HFFc6 (cell line): ENCODE measurements at regions not wholly inside any gene's neighbourhood (a gene's known extent, or its start where the extent isn't known, plus 50 kb on each side); places are given as distances from the start of the nearest gene placed in this dataset.

Experiments
- DNase-seq: peaks from one replicate; pipeline ENCODE4 v3.0.0-alpha.2; 2018
- H3K27ac Mint-ChIP-seq: 2 replicates; pipeline ENCODE4 v1.8.0; 2020; ENCODE audit warnings: mild to moderate bottlenecking, mixed read lengths
- H3K27me3 Mint-ChIP-seq: 2 replicates; pipeline ENCODE4 v1.8.0; 2021; ENCODE audit warnings: mild to moderate bottlenecking, moderate library complexity, mixed read lengths; ENCODE audit not compliant: insufficient read depth
- H3K36me3 Mint-ChIP-seq: 2 replicates; pipeline ENCODE4 v1.8.0; 2021; ENCODE audit warnings: low read depth, mixed read lengths
- H3K4me1 Mint-ChIP-seq: 2 replicates; pipeline ENCODE4 v1.8.0; 2020; ENCODE audit warnings: low read depth, mixed read lengths
- H3K4me3 Mint-ChIP-seq: 2 replicates; pipeline ENCODE4 v1.8.0; 2020; ENCODE audit warnings: mild to moderate bottlenecking, moderate library complexity, mixed read lengths
- H3K9me3 Mint-ChIP-seq: 2 replicates; pipeline ENCODE4 v1.8.0; 2020; ENCODE audit warnings: mild to moderate bottlenecking, mixed read lengths
- CTCF ChIP-seq: fragments of 200-600 bp; sonication (generic); IDR thresholded peaks from 2 replicates; pipeline ENCODE4 v1.5.0; 2021; ENCODE audit warnings: antibody characterized with exemption, mild to moderate bottlenecking

GRCh38 chr1:22303816-22304215 lies 147.8 kb upstream of the ZBTB40 start:
- TF ChIP-seq CTCF: no peak
- peaks cover 5% of the 10 kb centered on the region for H3K36me3 Mint-ChIP-seq
- no peaks in the 10 kb centered on the region for H3K4me1 Mint-ChIP-seq
- DNase-seq: no peak
- peaks cover 16% of the 10 kb centered on the region for H3K9me3 Mint-ChIP-seq
- H3K4me3 Mint-ChIP-seq: no peak overlapping the region
- peaks cover 24% of the 10 kb centered on the region for H3K27me3 Mint-ChIP-seq
- no peak overlapping the region for H3K27ac Mint-ChIP-seq

GRCh38 chr1:22309572-22309971 lies 142.1 kb upstream of the ZBTB40 start:
- Mint-ChIP-seq H3K36me3 (no peaks in the 10 kb centered on the region), H3K4me1 (no peaks in the 10 kb centered on the region), H3K27me3 (peaks cover 26% of the 10 kb centered on the region), H3K9me3 (no peaks in the 10 kb centered on the region; the same call in 1 of the 2 replicates), H3K27ac (no peak overlapping the region), H3K4me3 (no peak overlapping the region)
- DNase-seq: no peak
- no peak for TF ChIP-seq CTCF

- H3K27me3 Mint-ChIP-seq: peaks cover 36% of the 10 kb centered on the region
- no peaks in the 10 kb centered on the region for H3K9me3 Mint-ChIP-seq
- H3K4me1 Mint-ChIP-seq: no peaks in the 10 kb centered on the region
- no peak overlapping the region for H3K27ac Mint-ChIP-seq
- H3K4me3 Mint-ChIP-seq: no peak overlapping the region
- no peaks in the 10 kb centered on the region for H3K36me3 Mint-ChIP-seq
- no peak for TF ChIP-seq CTCF
- no peak for DNase-seq
Measured at GRCh38 chr1:22311461-22311860, 140.2 kb upstream of the ZBTB40 start.

- H3K4me1 Mint-ChIP-seq: no peaks in the 10 kb centered on the region
- no peak overlapping the region for H3K27ac Mint-ChIP-seq
- no peaks in the 10 kb centered on the region for H3K9me3 Mint-ChIP-seq
Measured at GRCh38 chr1:22313321-22313720, 138.3 kb upstream of the ZBTB40 start.

GRCh38 chr1:22314706-22315105 lies 136.9 kb upstream of the ZBTB40 start:
- Mint-ChIP-seq H3K27me3 (peaks cover 34% of the 10 kb centered on the region), H3K9me3 (no peaks in the 10 kb centered on the region), H3K4me1 (no peaks in the 10 kb centered on the region), H3K27ac (no peak overlapping the region), H3K4me3 (no peak overlapping the region), H3K36me3 (no peaks in the 10 kb centered on the region)
- no peak for TF ChIP-seq CTCF
- no peak for DNase-seq

More at GRCh38 chr1:22313321-22313720, 138.3 kb upstream of the ZBTB40 start:
- no peak overlapping the region for H3K4me3 Mint-ChIP-seq
- no peak for TF ChIP-seq CTCF
- H3K27me3 Mint-ChIP-seq: peaks cover 31% of the 10 kb centered on the region
- no peak for DNase-seq
- H3K36me3 Mint-ChIP-seq: no peaks in the 10 kb centered on the region
